HEK293 (cell line): ENCODE measurements at regions not wholly inside any gene's neighbourhood (a gene's known extent, or its start where the extent isn't known, plus 50 kb on each side); places are given as distances from the start of the nearest gene placed in this dataset.

Source experiments
- CTCF ChIA-PET: fragments of 350-600 bp; formaldehyde crosslinking; extraction: SDS; loops from one replicate; lab custom pipeline; 2021; ENCODE audit warnings: antibody characterized with exemption; lab: Yijun Ruan, JAX
- POLR2A ChIA-PET: fragments of 300-600 bp; formaldehyde crosslinking; extraction: SDS; loops from one replicate; lab custom pipeline; 2020; ENCODE audit warnings: antibody characterized with exemption, inconsistent platforms; lab: Yijun Ruan, JAX
- H3K27ac ChIP-seq: fragments of 200-500 bp; sonication (Bioruptor generic); 2 replicates; pipeline ENCODE4 v1.5.1; 2014; ENCODE audit warnings: low read depth, low read length, control low read depth, inconsistent platforms; ENCODE audit errors: extremely low read depth
- H3K36me3 ChIP-seq, 2 experiments: fragments of 200-500 bp in 1 of 2; sonication (Bioruptor generic) in 1 of 2; 1 replicate in 1 of 2; 2 replicates in 1 of 2; pipeline ENCODE4 v1.5.1; 2014 to 2017; ENCODE audit warnings: inconsistent platforms in 2 of 2, low read length in 2 of 2; ENCODE audit not compliant: control insufficient read depth in 2 of 2, insufficient read depth in 1 of 2
- H3K4me1 ChIP-seq: fragments of 200-500 bp; sonication (Bioruptor generic); 2 replicates; pipeline ENCODE4 v1.5.1; 2014; ENCODE audit warnings: mild to moderate bottlenecking, low read length, inconsistent platforms; ENCODE audit not compliant: control insufficient read depth, insufficient read depth
- H3K4me3 ChIP-seq: 2 replicates; pipeline ENCODE4 v1.5.1; 2011; ENCODE audit warnings: low read depth, mild to moderate bottlenecking, control low read depth, low read length, moderate library complexity
- H3K9me3 ChIP-seq: fragments of 200-500 bp; sonication (Bioruptor generic); 2 replicates; pipeline ENCODE4 v1.5.1; 2014; ENCODE audit warnings: low read depth, low read length, inconsistent platforms; ENCODE audit not compliant: control insufficient read depth, insufficient read depth
- EGR2 ChIP-seq: fragments of 450-650 bp; formaldehyde crosslinking; IDR thresholded peaks from 2 replicates; pipeline ENCODE4 v1.5.1; 2016; ENCODE audit warnings: low read depth, missing biosample characterization, missing genetic modification characterization
- GLIS1 ChIP-seq: fragments of 450-650 bp; formaldehyde crosslinking; IDR thresholded peaks from 2 replicates; pipeline ENCODE4 v1.5.1; 2016; ENCODE audit warnings: missing biosample characterization, missing genetic modification characterization
- HIC1 ChIP-seq: fragments of 450-650 bp; formaldehyde crosslinking; IDR thresholded peaks from 2 replicates; pipeline ENCODE4 v1.5.1; 2016; ENCODE audit warnings: missing biosample characterization, missing genetic modification characterization
- INSM2 ChIP-seq: fragments of 450-650 bp; formaldehyde crosslinking; IDR thresholded peaks from 2 replicates; pipeline ENCODE4 v1.5.1; 2016; ENCODE audit warnings: missing biosample characterization, missing genetic modification characterization
- REPIN1 ChIP-seq: fragments of 450-650 bp; formaldehyde crosslinking; IDR thresholded peaks from 2 replicates; pipeline ENCODE4 v1.5.1; 2017; ENCODE audit warnings: missing biosample characterization, missing genetic modification characterization, low read depth
- SP7 ChIP-seq: fragments of 450-650 bp; formaldehyde crosslinking; IDR thresholded peaks from 2 replicates; pipeline ENCODE4 v1.5.1; 2016; ENCODE audit warnings: missing biosample characterization, missing genetic modification characterization
- ZFP69B ChIP-seq: fragments of 450-650 bp; formaldehyde crosslinking; IDR thresholded peaks from 2 replicates; pipeline ENCODE4 v1.5.1; 2016; ENCODE audit warnings: missing biosample characterization, missing genetic modification characterization
- ZNF138 ChIP-seq: fragments of 450-650 bp; formaldehyde crosslinking; IDR thresholded peaks from 2 replicates; pipeline ENCODE4 v1.5.1; 2016; ENCODE audit warnings: missing biosample characterization, missing genetic modification characterization, borderline replicate concordance
- ZNF169 ChIP-seq: fragments of 450-650 bp; formaldehyde crosslinking; IDR thresholded peaks from 2 replicates; pipeline ENCODE4 v1.5.1; 2016; ENCODE audit warnings: missing biosample characterization, missing genetic modification characterization
- ZNF175 ChIP-seq: fragments of 450-650 bp; formaldehyde crosslinking; IDR thresholded peaks from 2 replicates; pipeline ENCODE4 v1.5.1; 2016; ENCODE audit warnings: missing biosample characterization, missing genetic modification characterization
- ZNF280C ChIP-seq: fragments of 450-650 bp; formaldehyde crosslinking; IDR thresholded peaks from 2 replicates; pipeline ENCODE4 v1.5.1; 2016; ENCODE audit warnings: missing biosample characterization, missing genetic modification characterization
- ZNF433 ChIP-seq: fragments of 450-650 bp; formaldehyde crosslinking; IDR thresholded peaks from 2 replicates; pipeline ENCODE4 v1.5.1; 2016; ENCODE audit warnings: missing biosample characterization, missing genetic modification characterization, low read depth
- ZNF510 ChIP-seq: fragments of 450-650 bp; formaldehyde crosslinking; IDR thresholded peaks from 2 replicates; pipeline ENCODE4 v1.5.1; 2018; ENCODE audit warnings: mild to moderate bottlenecking, missing genetic modification characterization, missing biosample characterization; ENCODE audit not compliant: insufficient replicate concordance
- ZNF548 ChIP-seq: fragments of 450-650 bp; formaldehyde crosslinking; IDR thresholded peaks from 2 replicates; pipeline ENCODE4 v1.5.1; 2016; ENCODE audit warnings: missing biosample characterization, missing genetic modification characterization
- ZNF555 ChIP-seq: fragments of 450-650 bp; formaldehyde crosslinking; conservative IDR thresholded peaks from 2 replicates; pipeline ENCODE4 v1.5.1; 2017; ENCODE audit warnings: missing biosample characterization, mild to moderate bottlenecking, missing genetic modification characterization, inconsistent platforms
- ZNF645 ChIP-seq: fragments of 450-650 bp; formaldehyde crosslinking; IDR thresholded peaks from 2 replicates; pipeline ENCODE4; 2016; ENCODE audit warnings: missing biosample characterization, missing genetic modification characterization
- ZNF664 ChIP-seq: fragments of 450-650 bp; formaldehyde crosslinking; IDR thresholded peaks from 2 replicates; pipeline ENCODE4 v1.5.1; 2016; ENCODE audit warnings: missing biosample characterization, missing genetic modification characterization
- ZSCAN4 ChIP-seq: fragments of 450-650 bp; formaldehyde crosslinking; IDR thresholded peaks from 2 replicates; pipeline ENCODE4 v1.5.1; 2017; ENCODE audit warnings: missing biosample characterization, missing genetic modification characterization
- ZSCAN5A ChIP-seq: fragments of 450-650 bp; formaldehyde crosslinking; IDR thresholded peaks from 2 replicates; pipeline ENCODE4 v1.5.1; 2016; ENCODE audit warnings: missing biosample characterization, missing genetic modification characterization

- no peak for TF ChIP-seq ZFP69B (tag by site-specific recombination)
Measured at GRCh38 chr1:82265436-82265835, 464.7 kb downstream of the ADGRL2 start (continued).

- TF ChIP-seq ZNF280C (tag by site-specific recombination), result no peak
- no peak for TF ChIP-seq ZNF138 (tag by site-specific recombination)
- no peak for TF ChIP-seq ZSCAN4 (tag by site-specific recombination)
- TF ChIP-seq ZNF664 (tag by site-specific recombination), result no peak
- TF ChIP-seq, all 188 proteins: peak for 0
- H3K4me3 ChIP-seq, result no peak overlapping the region
- no peaks in the 10 kb centered on the region for H3K9me3 ChIP-seq
- H3K27ac ChIP-seq, result no peak overlapping the region
- ChIA-PET POLR2A (no interaction called here), CTCF (no interaction called here)
- peaks cover 7% of the 10 kb centered on the region; the same call in 1 of the 2 replicates for H3K4me1 ChIP-seq
- no peaks in the 10 kb centered on the region for H3K36me3 ChIP-seq
Measured at GRCh38 chr1:82264802-82265201, 464.1 kb downstream of the ADGRL2 start.

GRCh38 chr1:82263396-82263795, 462.7 kb downstream of the ADGRL2 start:
- Histone ChIP-seq H3K36me3 (no peaks in the 10 kb centered on the region), H3K27ac (no peak overlapping the region), H3K9me3 (no peaks in the 10 kb centered on the region), H3K4me1 (peaks cover 12% of the 10 kb centered on the region; the same call in 1 of the 2 replicates), H3K4me3 (no peak overlapping the region)
- POLR2A ChIA-PET, result no interaction called here
- no peak for TF ChIP-seq ZNF169 (tag by site-specific recombination)
- TF ChIP-seq ZNF175, result no peak
- no peak for TF ChIP-seq ZNF510 (tag by site-specific recombination)
- CTCF ChIA-PET, result no interaction called here

- Histone ChIP-seq H3K27ac (no peak overlapping the region), H3K4me3 (no peak overlapping the region), H3K4me1 (peaks cover 12% of the 10 kb centered on the region; the same call in 1 of the 2 replicates), H3K9me3 (no peaks in the 10 kb centered on the region), H3K36me3 (no peaks in the 10 kb centered on the region)
- ChIA-PET CTCF (interaction anchor here (0.8 kb wide), 1 partner anchor 303 kb away, joined by 3 read pairs; no protein-coding TSS in a partner anchor), POLR2A (no interaction called here)
- TF ChIP-seq INSM2 (tag by site-specific recombination) (no peak), ZNF555 (tag by site-specific recombination) (no peak), ZNF645 (tag by site-specific recombination) (no peak), ZNF548 (no peak), ZNF433 (no peak), REPIN1 (tag by site-specific recombination) (no peak), HIC1 (tag by site-specific recombination) (no peak), SP7 (no peak), ZSCAN5A (tag by site-specific recombination) (no peak), ZFP69B (tag by site-specific recombination) (no peak), GLIS1 (tag by site-specific recombination) (no peak), EGR2 (tag by site-specific recombination) (no peak)
- TF ChIP-seq, all 188 proteins: peak for 0
Measured at GRCh38 chr1:82260666-82261065, 459.9 kb downstream of the ADGRL2 start.
